Neural cell (in vitro differentiated cells): ENCODE measurements at regions not wholly inside any gene's neighbourhood (a gene's known extent, or its start where the extent isn't known, plus 50 kb on each side); places are given as distances from the start of the nearest gene placed in this dataset.

ENCODE experiments used
- EP300 ChIP-seq: fragments of 450-650 bp; conservative IDR thresholded peaks from 2 replicates; pipeline ENCODE4 v1.6.1; 2014; ENCODE audit warnings: antibody characterized with exemption, mild to moderate bottlenecking, moderate library complexity; ENCODE audit not compliant: poor library complexity, severe bottlenecking
- EZH2 ChIP-seq: fragments of 200-600, 300-800 bp; shearing (Covaris generic), sonication (generic); IDR thresholded peaks from 2 replicates; pipeline ENCODE4 v1.6.1; 2014; ENCODE audit warnings: antibody characterized with exemption, low read length, borderline replicate concordance, mild to moderate bottlenecking; ENCODE audit not compliant: insufficient read depth, poor library complexity, severe bottlenecking
- MXI1 ChIP-seq: fragments of 450-650 bp; conservative IDR thresholded peaks from 2 replicates; pipeline ENCODE4 v1.6.1; 2014; ENCODE audit warnings: antibody characterized with exemption, mild to moderate bottlenecking; ENCODE audit not compliant: poor library complexity, severe bottlenecking
- POLR2AphosphoS5 ChIP-seq: IDR thresholded peaks from 2 replicates; pipeline ENCODE4 v1.6.1; 2012
- RAD21 ChIP-seq: fragments of 450-650 bp; conservative IDR thresholded peaks from 2 replicates; pipeline ENCODE4 v1.6.1; 2014; ENCODE audit warnings: antibody characterized with exemption, mild to moderate bottlenecking, moderate library complexity
- SMC3 ChIP-seq: fragments of 450-650 bp; conservative IDR thresholded peaks from 2 replicates; pipeline ENCODE4 v1.6.1; 2014; ENCODE audit warnings: antibody characterized with exemption, mild to moderate bottlenecking, moderate library complexity; ENCODE audit not compliant: poor library complexity
- TAF1 ChIP-seq: IDR thresholded peaks from 2 replicates; pipeline ENCODE4 v1.6.1; 2012; ENCODE audit warnings: low read depth
- TF ChIP-seq, protein P1 (sequence below): fragments of 450-650 bp; IDR thresholded peaks from 2 replicates; pipeline ENCODE4 v1.5.1; 2014; ENCODE audit warnings: antibody characterized with exemption, mild to moderate bottlenecking, moderate library complexity; ENCODE audit not compliant: poor library complexity, severe bottlenecking
- TF ChIP-seq, protein P2 (sequence below): IDR thresholded peaks from 2 replicates; pipeline ENCODE4 v1.6.1; 2012; ENCODE audit warnings: borderline replicate concordance

DNA sequence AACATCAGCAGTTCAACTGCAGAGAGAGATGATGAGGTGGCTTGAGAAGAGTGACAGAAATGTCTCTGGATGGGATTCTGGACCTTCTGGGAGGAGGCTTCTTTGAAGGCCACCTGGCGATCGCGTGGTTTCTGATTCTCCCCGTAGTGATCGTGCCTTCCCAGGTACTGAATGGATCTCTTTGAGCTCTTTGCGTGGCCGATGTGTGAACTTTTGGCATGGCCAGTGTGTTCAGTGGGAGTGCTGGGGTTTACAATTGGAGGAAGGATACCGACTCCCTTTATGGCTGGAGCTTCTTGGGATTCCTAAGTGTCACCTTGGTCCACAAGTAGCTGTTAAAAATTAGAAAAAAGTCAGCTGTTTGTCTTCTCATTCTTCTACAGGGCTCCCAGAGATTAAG is 374.7 kb downstream of the C12orf75 start:
- TF ChIP-seq, protein P1, sequence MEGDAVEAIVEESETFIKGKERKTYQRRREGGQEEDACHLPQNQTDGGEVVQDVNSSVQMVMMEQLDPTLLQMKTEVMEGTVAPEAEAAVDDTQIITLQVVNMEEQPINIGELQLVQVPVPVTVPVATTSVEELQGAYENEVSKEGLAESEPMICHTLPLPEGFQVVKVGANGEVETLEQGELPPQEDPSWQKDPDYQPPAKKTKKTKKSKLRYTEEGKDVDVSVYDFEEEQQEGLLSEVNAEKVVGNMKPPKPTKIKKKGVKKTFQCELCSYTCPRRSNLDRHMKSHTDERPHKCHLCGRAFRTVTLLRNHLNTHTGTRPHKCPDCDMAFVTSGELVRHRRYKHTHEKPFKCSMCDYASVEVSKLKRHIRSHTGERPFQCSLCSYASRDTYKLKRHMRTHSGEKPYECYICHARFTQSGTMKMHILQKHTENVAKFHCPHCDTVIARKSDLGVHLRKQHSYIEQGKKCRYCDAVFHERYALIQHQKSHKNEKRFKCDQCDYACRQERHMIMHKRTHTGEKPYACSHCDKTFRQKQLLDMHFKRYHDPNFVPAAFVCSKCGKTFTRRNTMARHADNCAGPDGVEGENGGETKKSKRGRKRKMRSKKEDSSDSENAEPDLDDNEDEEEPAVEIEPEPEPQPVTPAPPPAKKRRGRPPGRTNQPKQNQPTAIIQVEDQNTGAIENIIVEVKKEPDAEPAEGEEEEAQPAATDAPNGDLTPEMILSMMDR = no peak
- TF ChIP-seq TAF1 (no peak), EP300 (no peak), EZH2 (no peak), POLR2AphosphoS5 (no peak), MXI1 (no peak), SMC3 (no peak), RAD21 (no peak)
- TF ChIP-seq, protein P2, sequence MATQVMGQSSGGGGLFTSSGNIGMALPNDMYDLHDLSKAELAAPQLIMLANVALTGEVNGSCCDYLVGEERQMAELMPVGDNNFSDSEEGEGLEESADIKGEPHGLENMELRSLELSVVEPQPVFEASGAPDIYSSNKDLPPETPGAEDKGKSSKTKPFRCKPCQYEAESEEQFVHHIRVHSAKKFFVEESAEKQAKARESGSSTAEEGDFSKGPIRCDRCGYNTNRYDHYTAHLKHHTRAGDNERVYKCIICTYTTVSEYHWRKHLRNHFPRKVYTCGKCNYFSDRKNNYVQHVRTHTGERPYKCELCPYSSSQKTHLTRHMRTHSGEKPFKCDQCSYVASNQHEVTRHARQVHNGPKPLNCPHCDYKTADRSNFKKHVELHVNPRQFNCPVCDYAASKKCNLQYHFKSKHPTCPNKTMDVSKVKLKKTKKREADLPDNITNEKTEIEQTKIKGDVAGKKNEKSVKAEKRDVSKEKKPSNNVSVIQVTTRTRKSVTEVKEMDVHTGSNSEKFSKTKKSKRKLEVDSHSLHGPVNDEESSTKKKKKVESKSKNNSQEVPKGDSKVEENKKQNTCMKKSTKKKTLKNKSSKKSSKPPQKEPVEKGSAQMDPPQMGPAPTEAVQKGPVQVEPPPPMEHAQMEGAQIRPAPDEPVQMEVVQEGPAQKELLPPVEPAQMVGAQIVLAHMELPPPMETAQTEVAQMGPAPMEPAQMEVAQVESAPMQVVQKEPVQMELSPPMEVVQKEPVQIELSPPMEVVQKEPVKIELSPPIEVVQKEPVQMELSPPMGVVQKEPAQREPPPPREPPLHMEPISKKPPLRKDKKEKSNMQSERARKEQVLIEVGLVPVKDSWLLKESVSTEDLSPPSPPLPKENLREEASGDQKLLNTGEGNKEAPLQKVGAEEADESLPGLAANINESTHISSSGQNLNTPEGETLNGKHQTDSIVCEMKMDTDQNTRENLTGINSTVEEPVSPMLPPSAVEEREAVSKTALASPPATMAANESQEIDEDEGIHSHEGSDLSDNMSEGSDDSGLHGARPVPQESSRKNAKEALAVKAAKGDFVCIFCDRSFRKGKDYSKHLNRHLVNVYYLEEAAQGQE = no peak
